ENCODE measurements at regions not wholly inside any gene's neighbourhood (a gene's known extent, or its start where the extent isn't known, plus 50 kb on each side); places are given as distances from the start of the nearest gene placed in this dataset.

DNA sequence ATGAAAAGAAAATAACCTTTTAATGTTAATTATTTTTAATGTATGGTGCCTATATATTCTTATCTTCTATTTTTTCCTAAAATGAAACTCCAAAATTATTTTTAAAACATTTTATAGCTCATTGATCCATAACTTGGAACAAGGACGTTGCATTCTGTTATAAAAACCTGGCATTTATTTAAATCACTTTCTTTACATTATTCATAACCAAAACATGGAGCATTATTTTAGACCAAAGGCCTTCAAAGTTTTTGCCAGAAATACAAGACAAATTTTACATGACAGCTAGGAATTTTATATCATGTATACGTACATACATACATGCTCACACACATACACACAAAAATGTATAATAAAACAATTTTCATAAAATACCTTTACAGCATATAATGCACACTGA lies 259.8 kb downstream of the QDPR start:
- Histone ChIP-seq H3K4me3 (no peak overlapping the region), H3K27ac (no peak overlapping the region), H3K9me3 (no peaks in the 10 kb centered on the region), H3K4me1 (no peaks in the 10 kb centered on the region), H3K27me3 (no peaks in the 10 kb centered on the region), H3K36me3 (no peaks in the 10 kb centered on the region)
- DNase-seq = no peak
- no peak for ATAC-seq
- WGBS, 2 donors = 90 to 92% methylated on average over 2 of the region's 2 CpGs
- TF ChIP-seq, protein P1, sequence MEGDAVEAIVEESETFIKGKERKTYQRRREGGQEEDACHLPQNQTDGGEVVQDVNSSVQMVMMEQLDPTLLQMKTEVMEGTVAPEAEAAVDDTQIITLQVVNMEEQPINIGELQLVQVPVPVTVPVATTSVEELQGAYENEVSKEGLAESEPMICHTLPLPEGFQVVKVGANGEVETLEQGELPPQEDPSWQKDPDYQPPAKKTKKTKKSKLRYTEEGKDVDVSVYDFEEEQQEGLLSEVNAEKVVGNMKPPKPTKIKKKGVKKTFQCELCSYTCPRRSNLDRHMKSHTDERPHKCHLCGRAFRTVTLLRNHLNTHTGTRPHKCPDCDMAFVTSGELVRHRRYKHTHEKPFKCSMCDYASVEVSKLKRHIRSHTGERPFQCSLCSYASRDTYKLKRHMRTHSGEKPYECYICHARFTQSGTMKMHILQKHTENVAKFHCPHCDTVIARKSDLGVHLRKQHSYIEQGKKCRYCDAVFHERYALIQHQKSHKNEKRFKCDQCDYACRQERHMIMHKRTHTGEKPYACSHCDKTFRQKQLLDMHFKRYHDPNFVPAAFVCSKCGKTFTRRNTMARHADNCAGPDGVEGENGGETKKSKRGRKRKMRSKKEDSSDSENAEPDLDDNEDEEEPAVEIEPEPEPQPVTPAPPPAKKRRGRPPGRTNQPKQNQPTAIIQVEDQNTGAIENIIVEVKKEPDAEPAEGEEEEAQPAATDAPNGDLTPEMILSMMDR (IDR thresholded peaks at IDR 0.05) = no peak
- intact Hi-C loops (cut with DNase I) = no loop called here

DNA sequence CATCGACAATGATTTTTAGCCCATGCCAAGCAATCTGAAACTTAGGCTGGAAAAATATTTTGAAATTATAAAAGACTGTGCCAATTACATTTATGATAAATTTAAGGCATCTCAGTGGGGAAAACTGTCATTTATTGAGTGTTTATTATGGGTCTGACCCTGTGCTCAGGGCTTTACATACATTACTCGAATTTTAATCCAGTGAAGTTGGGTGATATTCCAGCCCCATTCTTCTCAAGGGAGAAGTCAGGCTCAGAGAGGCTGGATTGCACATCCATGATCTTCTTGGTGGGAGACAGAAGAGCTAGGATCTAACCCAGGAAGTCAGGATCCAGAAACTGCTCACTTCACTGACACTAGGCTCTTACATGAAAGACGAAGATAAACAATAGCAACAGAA lies 260.8 kb downstream of the QDPR start:
- ATAC-seq (no peak), DNase-seq (no peak)
- Histone ChIP-seq H3K27me3 (no peaks in the 10 kb centered on the region), H3K36me3 (no peaks in the 10 kb centered on the region), H3K9me3 (no peaks in the 10 kb centered on the region), H3K4me1 (no peaks in the 10 kb centered on the region), H3K4me3 (no peak overlapping the region), H3K27ac (no peak overlapping the region)
- TF ChIP-seq, protein P1 (IDR thresholded peaks at IDR 0.05) = no peak
- intact Hi-C loops (cut with DNase I) = no loop called here
- 78 to 84% methylated on average over 3 of the region's 3 CpGs for WGBS, 2 donors

- intact Hi-C loops (cut with DNase I) = no loop called here
Observed at GRCh38 chr4:17250591-17250990, 261.3 kb downstream of the QDPR start.

DNA sequence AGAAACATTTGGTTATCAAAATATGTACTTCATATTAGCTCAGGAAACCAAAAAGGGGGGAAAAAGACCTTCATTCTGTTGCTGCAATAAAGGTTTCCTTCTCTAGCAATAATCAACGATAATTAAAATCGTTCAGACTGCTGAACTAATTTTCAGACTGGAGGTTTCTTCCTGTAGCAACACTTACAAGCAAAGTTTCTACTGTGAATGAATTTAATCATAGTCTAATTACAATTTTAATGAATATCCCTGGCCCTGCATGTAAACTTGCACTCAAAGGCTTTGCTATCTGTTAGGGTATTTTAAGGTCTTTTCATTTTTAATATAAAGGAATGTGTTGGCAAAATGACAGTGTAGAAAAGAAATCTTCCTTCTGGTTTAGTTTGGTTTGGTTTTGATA lies 265.2 kb downstream of the QDPR start:
- intact Hi-C loops (cut with DNase I) = no loop called here
- no peak for ATAC-seq
- 62 to 64% methylated on average over 2 of the region's 2 CpGs for WGBS, 2 donors

More at GRCh38 chr4:17250591-17250990, 261.3 kb downstream of the QDPR start:
- WGBS, 2 donors = 89 to 91% methylated on average over 4 of the region's 4 CpGs
- no peak for ATAC-seq
- no peaks in the 10 kb centered on the region for H3K27me3 ChIP-seq
- no peaks in the 10 kb centered on the region for H3K36me3 ChIP-seq
- H3K27ac ChIP-seq = no peak overlapping the region
- H3K9me3 ChIP-seq = no peaks in the 10 kb centered on the region
- TF ChIP-seq, protein P1 (IDR thresholded peaks at IDR 0.05) = no peak
- H3K4me1 ChIP-seq = no peaks in the 10 kb centered on the region
- DNase-seq = no peak
- no peak overlapping the region for H3K4me3 ChIP-seq

More for the DNA sequence above, 265.2 kb downstream of the QDPR start:
- Histone ChIP-seq H3K27ac (no peak overlapping the region), H3K36me3 (no peaks in the 10 kb centered on the region), H3K27me3 (no peaks in the 10 kb centered on the region), H3K4me1 (peaks cover 0 to 9% (median 0%) of the 10 kb centered on the region in 9 donors), H3K4me3 (no peak overlapping the region), H3K9me3 (no peaks in the 10 kb centered on the region)
- DNase-seq = no peak
- TF ChIP-seq, protein P1 (IDR thresholded peaks at IDR 0.05) = no peak

All from heart right ventricle (tissue), 16 donors.